ENCODE measurements at regions not wholly inside any gene's neighbourhood (a gene's known extent, or its start where the extent isn't known, plus 50 kb on each side); places are given as distances from the start of the nearest gene placed in this dataset.

DNA sequence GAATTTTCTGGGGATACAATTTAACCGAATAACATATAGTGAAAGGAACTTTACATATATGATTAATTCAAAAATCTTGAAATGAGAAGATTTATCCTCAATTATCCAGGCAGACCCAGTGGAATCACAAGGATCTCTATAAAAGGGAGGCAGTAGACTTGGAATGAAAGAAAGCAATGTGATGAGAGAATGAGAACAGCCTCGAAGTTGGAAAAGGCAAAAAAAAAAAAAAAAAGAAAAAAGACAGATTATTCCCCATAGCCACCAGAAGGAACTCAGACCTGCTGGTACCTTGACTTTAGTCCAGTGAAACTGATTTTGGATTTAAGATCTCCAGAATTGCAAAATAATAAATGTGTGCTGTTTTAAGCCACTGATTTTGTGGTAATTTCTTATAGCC, 416.3 kb upstream of the OR4E1 start:
- Mint-ChIP-seq H3K4me3 (no peak overlapping the region), H3K27me3 (no peaks in the 10 kb centered on the region), H3K9me3 (no peaks in the 10 kb centered on the region), H3K36me3 (ENCODE audit: insufficient read depth) (no peaks in the 10 kb centered on the region), H3K4me1 (no peaks in the 10 kb centered on the region), H3K27ac (ENCODE audit: low read depth) (no peak overlapping the region)
- DNase-seq (ENCODE audit: low spot score in 2 of 2) (no peak), ATAC-seq (replicated peaks; ENCODE audit: extremely low read depth, poor library complexity, severe bottlenecking) (no peak)

- DNase-seq (ENCODE audit: low spot score in 2 of 2) (no peak), ATAC-seq (replicated peaks; ENCODE audit: extremely low read depth, poor library complexity, severe bottlenecking) (no peak)
- no peaks in the 10 kb centered on the region for H3K27me3 Mint-ChIP-seq
- H3K4me3 Mint-ChIP-seq: no peak overlapping the region
- H3K36me3 Mint-ChIP-seq (ENCODE audit: insufficient read depth): no peaks in the 10 kb centered on the region
- no peaks in the 10 kb centered on the region for H3K4me1 Mint-ChIP-seq
- no peaks in the 10 kb centered on the region for H3K9me3 Mint-ChIP-seq
- H3K27ac Mint-ChIP-seq (ENCODE audit: low read depth): no peak overlapping the region
These were observed 415.2 kb upstream of the OR4E1 start for GRCh38 chr14:22088614-22089342.

DNA sequence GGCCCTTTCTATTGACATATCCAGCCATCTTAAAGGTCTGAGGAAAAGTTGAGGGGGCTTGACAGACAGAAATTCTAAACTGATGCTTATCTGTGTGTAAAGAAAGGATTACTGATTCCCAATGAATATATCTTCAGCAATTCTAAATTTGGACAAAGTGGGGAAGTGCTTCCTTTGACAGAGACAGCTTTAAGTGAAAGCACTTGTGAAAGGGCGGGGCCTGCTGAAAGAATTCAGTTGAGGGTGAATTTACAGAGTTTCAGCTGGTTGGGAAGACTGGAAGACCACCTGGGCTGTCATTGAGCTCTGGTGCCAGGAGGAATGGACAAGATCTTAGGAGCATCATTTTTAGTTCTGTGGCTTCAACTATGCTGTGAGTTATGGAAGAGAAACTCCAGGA, 412.5 kb upstream of the OR4E1 start:
- Mint-ChIP-seq H3K27ac (ENCODE audit: low read depth) (no peak overlapping the region), H3K36me3 (ENCODE audit: insufficient read depth) (no peaks in the 10 kb centered on the region), H3K4me3 (no peak overlapping the region), H3K27me3 (no peaks in the 10 kb centered on the region), H3K4me1 (no peaks in the 10 kb centered on the region), H3K9me3 (no peaks in the 10 kb centered on the region)
- DNase-seq (ENCODE audit: low spot score in 2 of 2) (no peak), ATAC-seq (replicated peaks; ENCODE audit: extremely low read depth, poor library complexity, severe bottlenecking) (no peak)

- no peaks in the 10 kb centered on the region for H3K36me3 Mint-ChIP-seq (ENCODE audit: insufficient read depth)
- H3K4me3 Mint-ChIP-seq: no peak overlapping the region
- no peaks in the 10 kb centered on the region for H3K27me3 Mint-ChIP-seq
- no peak for DNase-seq (ENCODE audit: low spot score in 2 of 2)
- H3K9me3 Mint-ChIP-seq: no peaks in the 10 kb centered on the region
- H3K27ac Mint-ChIP-seq (ENCODE audit: low read depth): no peak overlapping the region
- no peak for ATAC-seq (replicated peaks; ENCODE audit: extremely low read depth, poor library complexity, severe bottlenecking)
- no peaks in the 10 kb centered on the region for H3K4me1 Mint-ChIP-seq
These were observed 411.0 kb upstream of the OR4E1 start for GRCh38 chr14:22084393-22085281.

GRCh38 chr14:22081337-22081736, 407.7 kb upstream of the OR4E1 start:
- H3K27me3 Mint-ChIP-seq: no peaks in the 10 kb centered on the region
- ATAC-seq (replicated peaks; ENCODE audit: extremely low read depth, poor library complexity, severe bottlenecking): no peak

GRCh38 chr14:22079766-22080165, 406.1 kb upstream of the OR4E1 start:
- DNase-seq (ENCODE audit: low spot score in 2 of 2) (no peak), ATAC-seq (replicated peaks; ENCODE audit: extremely low read depth, poor library complexity, severe bottlenecking) (no peak)
- Mint-ChIP-seq H3K36me3 (ENCODE audit: insufficient read depth) (no peaks in the 10 kb centered on the region), H3K4me1 (no peaks in the 10 kb centered on the region), H3K27ac (ENCODE audit: low read depth) (no peak overlapping the region), H3K4me3 (no peak overlapping the region), H3K27me3 (no peaks in the 10 kb centered on the region), H3K9me3 (no peaks in the 10 kb centered on the region)

More at GRCh38 chr14:22081337-22081736, 407.7 kb upstream of the OR4E1 start:
- no peaks in the 10 kb centered on the region for H3K4me1 Mint-ChIP-seq
- no peak overlapping the region for H3K4me3 Mint-ChIP-seq
- H3K36me3 Mint-ChIP-seq (ENCODE audit: insufficient read depth): no peaks in the 10 kb centered on the region
- no peaks in the 10 kb centered on the region for H3K9me3 Mint-ChIP-seq
- no peak for DNase-seq (ENCODE audit: low spot score in 2 of 2)
- H3K27ac Mint-ChIP-seq (ENCODE audit: low read depth): no peak overlapping the region

DNA sequence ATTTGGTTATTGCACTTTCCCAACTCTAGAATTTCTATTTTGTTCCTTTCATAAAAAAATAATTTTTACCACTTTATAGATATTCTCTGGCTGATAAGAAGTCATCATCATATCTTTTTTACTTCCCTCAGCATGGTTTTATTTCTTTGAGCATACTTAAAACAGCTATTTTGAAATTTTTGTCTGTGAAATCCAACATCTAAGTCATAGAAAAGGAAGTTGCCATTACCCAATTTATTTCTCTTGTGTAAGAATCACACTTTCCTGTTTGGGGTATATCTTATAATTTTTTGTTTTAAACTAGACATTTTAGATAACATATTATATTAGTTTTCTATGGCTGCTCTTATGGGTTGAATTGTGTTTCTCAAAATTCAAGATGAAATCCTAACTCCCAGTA, 400.2 kb upstream of the OR4E1 start:
- Mint-ChIP-seq H3K4me3 (no peak overlapping the region), H3K9me3 (no peaks in the 10 kb centered on the region), H3K27ac (ENCODE audit: low read depth) (no peak overlapping the region), H3K27me3 (no peaks in the 10 kb centered on the region), H3K4me1 (peaks cover 5% of the 10 kb centered on the region), H3K36me3 (ENCODE audit: insufficient read depth) (no peaks in the 10 kb centered on the region)
- ATAC-seq (replicated peaks; ENCODE audit: extremely low read depth, poor library complexity, severe bottlenecking) (no peak), DNase-seq (ENCODE audit: low spot score in 2 of 2) (no peak)

DNA sequence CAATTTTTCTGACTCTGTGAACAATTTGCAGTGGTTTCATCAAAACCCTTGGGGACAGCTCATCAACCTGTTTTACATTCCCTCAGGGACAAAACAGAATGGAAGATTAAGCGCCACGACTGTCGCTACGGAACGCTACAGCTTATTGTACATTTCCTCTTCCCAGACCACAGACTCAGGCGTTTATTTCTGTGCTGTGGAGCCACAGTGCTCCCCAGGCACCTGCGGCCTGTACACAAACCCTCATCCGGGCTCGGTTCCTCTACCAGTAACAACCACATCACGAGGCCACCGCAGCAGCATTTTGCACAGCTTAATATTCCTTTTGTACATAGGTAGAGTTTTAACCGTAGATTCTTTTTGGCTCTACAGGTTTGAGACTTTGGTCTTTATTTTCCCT, 397.4 kb upstream of the OR4E1 start:
- Mint-ChIP-seq H3K27me3 (no peaks in the 10 kb centered on the region), H3K4me3 (peak overlapping the region; percentile 82), H3K9me3 (no peaks in the 10 kb centered on the region), H3K27ac (ENCODE audit: low read depth) (no peak overlapping the region), H3K36me3 (ENCODE audit: insufficient read depth) (no peaks in the 10 kb centered on the region), H3K4me1 (peaks cover 5% of the 10 kb centered on the region)
- peak; percentile 86 for ATAC-seq (replicated peaks; ENCODE audit: extremely low read depth, poor library complexity, severe bottlenecking)
- DNase-seq (ENCODE audit: low spot score in 2 of 2): peak in 1 of 2 donors; percentile 17

DNA sequence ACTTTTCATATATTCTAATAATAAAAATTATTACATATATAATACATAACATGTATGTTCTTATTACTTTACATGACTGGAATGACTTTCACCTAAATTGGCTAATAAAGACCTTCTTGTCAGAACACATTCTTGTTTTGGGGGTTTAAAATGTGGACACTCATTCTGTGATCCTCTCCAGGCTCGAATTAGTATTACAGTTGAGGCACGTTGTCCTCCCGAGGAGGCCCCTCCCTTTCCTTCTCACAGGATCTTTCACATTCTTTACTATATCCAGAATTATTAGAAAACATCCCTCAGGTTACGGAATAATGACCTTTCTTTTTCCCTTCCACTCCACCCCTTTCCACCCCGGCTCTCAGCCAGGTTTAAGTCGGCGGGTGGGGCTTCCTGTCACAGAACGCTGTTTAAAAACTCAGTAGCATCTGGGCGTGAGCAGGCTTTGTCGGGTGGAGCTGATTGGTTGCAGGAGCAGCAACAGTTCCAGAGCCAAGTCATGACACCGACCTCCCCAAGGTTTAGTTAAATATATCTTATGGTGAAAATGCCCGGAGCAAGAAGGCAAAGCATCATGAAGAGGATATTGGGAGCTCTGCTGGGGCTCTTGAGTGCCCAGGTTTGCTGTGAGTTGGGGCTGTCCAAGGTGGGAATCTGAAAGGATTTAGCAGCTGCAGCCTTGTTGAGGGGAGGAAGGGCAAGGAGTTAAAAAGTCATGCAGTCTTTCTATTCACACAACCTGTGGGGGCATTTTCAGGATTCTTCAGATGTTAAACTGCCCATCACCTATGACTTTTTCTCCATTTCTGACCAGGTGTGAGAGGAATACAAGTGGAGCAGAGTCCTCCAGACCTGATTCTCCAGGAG, 396.7 kb upstream of the OR4E1 start:
- Mint-ChIP-seq H3K4me1 (peaks cover 5% of the 10 kb centered on the region), H3K27ac (ENCODE audit: low read depth) (peak overlapping the region; percentile 13), H3K36me3 (ENCODE audit: insufficient read depth) (no peaks in the 10 kb centered on the region), H3K9me3 (no peaks in the 10 kb centered on the region), H3K4me3 (peak overlapping the region; percentile 82), H3K27me3 (no peaks in the 10 kb centered on the region)
- ATAC-seq (replicated peaks; ENCODE audit: extremely low read depth, poor library complexity, severe bottlenecking) (peak; percentile 87), DNase-seq (ENCODE audit: low spot score in 2 of 2) (peak; percentile 11 to 18)

- H3K4me3 Mint-ChIP-seq: no peak overlapping the region
- no peak overlapping the region for H3K27ac Mint-ChIP-seq (ENCODE audit: low read depth)
- DNase-seq (ENCODE audit: low spot score in 2 of 2) (no peak), ATAC-seq (replicated peaks; ENCODE audit: extremely low read depth, poor library complexity, severe bottlenecking) (no peak)
- no peaks in the 10 kb centered on the region for H3K9me3 Mint-ChIP-seq
- H3K36me3 Mint-ChIP-seq (ENCODE audit: insufficient read depth): no peaks in the 10 kb centered on the region
- H3K4me1 Mint-ChIP-seq: no peaks in the 10 kb centered on the region
- no peaks in the 10 kb centered on the region for H3K27me3 Mint-ChIP-seq
These were observed 391.7 kb upstream of the OR4E1 start for GRCh38 chr14:22065347-22065746.

- ATAC-seq (replicated peaks; ENCODE audit: extremely low read depth, poor library complexity, severe bottlenecking) (no peak), DNase-seq (ENCODE audit: low spot score in 2 of 2) (no peak)
- no peaks in the 10 kb centered on the region for H3K27me3 Mint-ChIP-seq
- no peaks in the 10 kb centered on the region for H3K9me3 Mint-ChIP-seq
- H3K36me3 Mint-ChIP-seq (ENCODE audit: insufficient read depth): no peaks in the 10 kb centered on the region
- no peaks in the 10 kb centered on the region for H3K4me1 Mint-ChIP-seq
- H3K4me3 Mint-ChIP-seq: no peak overlapping the region
- no peak overlapping the region for H3K27ac Mint-ChIP-seq (ENCODE audit: low read depth)
These were observed 385.6 kb upstream of the OR4E1 start for GRCh38 chr14:22059201-22059600.

- peak overlapping the region; percentile 98 for H3K27ac Mint-ChIP-seq (ENCODE audit: low read depth)
- H3K27me3 Mint-ChIP-seq: no peaks in the 10 kb centered on the region
- no peak for ATAC-seq (replicated peaks; ENCODE audit: extremely low read depth, poor library complexity, severe bottlenecking)
- peaks cover 5% of the 10 kb centered on the region for H3K36me3 Mint-ChIP-seq (ENCODE audit: insufficient read depth)
- no peak for DNase-seq (ENCODE audit: low spot score in 2 of 2)
- no peak overlapping the region for H3K4me3 Mint-ChIP-seq
- H3K9me3 Mint-ChIP-seq: no peaks in the 10 kb centered on the region
- peaks cover 7% of the 10 kb centered on the region for H3K4me1 Mint-ChIP-seq
These were observed 379.2 kb upstream of the OR4E1 start for GRCh38 chr14:22052795-22053194.

Measured in central memory CD8-positive, alpha-beta T cell (primary cell).